OCI-LY7 (cell line): ENCODE measurements at regions not wholly inside any gene's neighbourhood (a gene's known extent, or its start where the extent isn't known, plus 50 kb on each side); places are given as distances from the start of the nearest gene placed in this dataset.

Source experiments
- BruUV-seq: library from RNA; stranded (reverse); fragments of 400-500 nt; replicated peaks from 2 replicates; lab custom pipeline; 2021; lab: Mats Ljungman, UMichigan
- CTCF ChIA-PET: fragments of 300-600 bp; sonication (Branson Sonifier 250); formaldehyde crosslinking; loops from one replicate; lab custom pipeline; 2022; ENCODE audit warnings: antibody characterized with exemption; ENCODE audit not compliant: unreplicated experiment; lab: Charles Lee
- POLR2A ChIA-PET: fragments of 300-600 bp; sonication (Branson Sonifier 250); formaldehyde crosslinking; loops from one replicate; lab custom pipeline; 2022; ENCODE audit warnings: antibody characterized with exemption; lab: Charles Lee
- DNase-seq: peaks from one replicate; pipeline ENCODE4 v3.0.0-alpha.2; 2015; ENCODE audit warnings: low spot score
- H2AFZ ChIP-seq: fragments of 200-600 bp; sonication (generic), shearing (Covaris generic); 2 replicates; pipeline ENCODE4 v1.6.1; 2014; ENCODE audit warnings: mild to moderate bottlenecking, antibody characterized with exemption, low read length, moderate library complexity
- H3K27ac ChIP-seq: fragments of 200-600 bp; sonication (generic); 2 replicates; pipeline ENCODE4 v1.5.1; 2014; ENCODE audit warnings: mixed run types, low read depth, mild to moderate bottlenecking, moderate library complexity, low read length, inconsistent platforms; ENCODE audit not compliant: poor library complexity, severe bottlenecking
- H3K36me3 ChIP-seq: fragments of 200-600 bp; sonication (generic); 2 replicates; pipeline ENCODE4 v1.6.1; 2014; ENCODE audit warnings: mild to moderate bottlenecking, antibody characterized with exemption, low read length, moderate library complexity, mixed read lengths; ENCODE audit not compliant: insufficient read depth
- H3K4me1 ChIP-seq: fragments of 200-600 bp; sonication (generic); 2 replicates; pipeline ENCODE4 v1.5.1; 2014; ENCODE audit warnings: mild to moderate bottlenecking, low read length; ENCODE audit not compliant: insufficient read depth, poor library complexity, severe bottlenecking
- H3K4me2 ChIP-seq: fragments of 200-600 bp; sonication (generic); 2 replicates; pipeline ENCODE4 v1.6.1; 2014; ENCODE audit warnings: mild to moderate bottlenecking, low read length
- H3K4me3 ChIP-seq: fragments of 200-600 bp; sonication (generic); 2 replicates; pipeline ENCODE4 v1.5.1; 2014; ENCODE audit warnings: mild to moderate bottlenecking, low read depth, low read length; ENCODE audit not compliant: poor library complexity, severe bottlenecking
- H3K79me2 ChIP-seq: fragments of 200-600 bp; sonication (generic); 2 replicates; pipeline ENCODE4 v1.6.1; 2016; ENCODE audit warnings: low read depth, mild to moderate bottlenecking, low read length, moderate library complexity, mixed read lengths; ENCODE audit not compliant: insufficient read depth
- H3K9me2 ChIP-seq: fragments of 200-600 bp; sonication (generic); 2 replicates; pipeline ENCODE4 v1.6.1; 2016; ENCODE audit warnings: mild to moderate bottlenecking, low read length, mixed read lengths; ENCODE audit not compliant: insufficient read depth
- H3K9me3 ChIP-seq: fragments of 200-600 bp; sonication (generic); 2 replicates; pipeline ENCODE4 v1.6.1; 2014; ENCODE audit warnings: mild to moderate bottlenecking, mixed run types, low read length, mixed read lengths
- H4K20me1 ChIP-seq: fragments of 200-600 bp; sonication (generic); 2 replicates; pipeline ENCODE4 v1.6.1; 2014; ENCODE audit warnings: mild to moderate bottlenecking, antibody characterized with exemption, low read length, moderate library complexity, mixed read lengths; ENCODE audit not compliant: insufficient read depth
- EZH2phosphoT487 ChIP-seq: fragments of 200-600 bp; sonication (generic); IDR thresholded peaks from 2 replicates; pipeline ENCODE4 v1.6.1; 2018; ENCODE audit warnings: low read depth, borderline replicate concordance, mild to moderate bottlenecking, mixed run types, antibody characterized with exemption, low read length, moderate library complexity, mixed read lengths
- intact Hi-C: fragments of 100-400 bp; cut with micrococcal nuclease; formaldehyde crosslinking; loops from one replicate; pipeline ENCODE4 v1.10.0; 2022; ENCODE audit not compliant: unreplicated experiment
- TF ChIP-seq, protein P1 (sequence below): fragments of 200-600 bp; sonication (generic); conservative IDR thresholded peaks from 2 replicates; pipeline ENCODE4 v1.5.1; 2014; ENCODE audit warnings: mild to moderate bottlenecking, antibody characterized with exemption, low read length, moderate library complexity, mixed read lengths

DNA sequence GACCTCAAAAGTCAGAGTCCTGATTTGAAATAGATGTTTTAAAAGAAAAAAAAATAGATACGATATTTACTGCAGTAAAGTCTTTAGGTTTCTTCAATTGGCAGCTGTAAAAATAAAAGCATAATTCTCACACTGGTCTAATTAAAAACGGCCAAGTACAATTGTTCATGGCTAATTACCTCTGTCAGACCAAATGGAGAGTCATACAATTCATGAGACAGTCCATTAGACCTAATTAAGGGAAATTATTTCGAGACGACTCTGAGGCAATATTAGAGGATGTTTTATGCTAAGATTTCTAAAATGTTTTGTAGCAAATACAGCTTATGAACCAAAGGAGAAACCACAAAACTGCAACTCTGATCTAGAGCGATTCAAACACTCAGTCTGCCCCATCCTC, 131.3 kb downstream of the PHLDA1 start:
- TF ChIP-seq, protein P1, sequence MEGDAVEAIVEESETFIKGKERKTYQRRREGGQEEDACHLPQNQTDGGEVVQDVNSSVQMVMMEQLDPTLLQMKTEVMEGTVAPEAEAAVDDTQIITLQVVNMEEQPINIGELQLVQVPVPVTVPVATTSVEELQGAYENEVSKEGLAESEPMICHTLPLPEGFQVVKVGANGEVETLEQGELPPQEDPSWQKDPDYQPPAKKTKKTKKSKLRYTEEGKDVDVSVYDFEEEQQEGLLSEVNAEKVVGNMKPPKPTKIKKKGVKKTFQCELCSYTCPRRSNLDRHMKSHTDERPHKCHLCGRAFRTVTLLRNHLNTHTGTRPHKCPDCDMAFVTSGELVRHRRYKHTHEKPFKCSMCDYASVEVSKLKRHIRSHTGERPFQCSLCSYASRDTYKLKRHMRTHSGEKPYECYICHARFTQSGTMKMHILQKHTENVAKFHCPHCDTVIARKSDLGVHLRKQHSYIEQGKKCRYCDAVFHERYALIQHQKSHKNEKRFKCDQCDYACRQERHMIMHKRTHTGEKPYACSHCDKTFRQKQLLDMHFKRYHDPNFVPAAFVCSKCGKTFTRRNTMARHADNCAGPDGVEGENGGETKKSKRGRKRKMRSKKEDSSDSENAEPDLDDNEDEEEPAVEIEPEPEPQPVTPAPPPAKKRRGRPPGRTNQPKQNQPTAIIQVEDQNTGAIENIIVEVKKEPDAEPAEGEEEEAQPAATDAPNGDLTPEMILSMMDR, result no peak
- no peak for TF ChIP-seq EZH2phosphoT487
- H3K4me1 ChIP-seq, result no peaks in the 10 kb centered on the region
- H3K27ac ChIP-seq, result no peak overlapping the region
- no peaks in the 10 kb centered on the region for H3K9me3 ChIP-seq
- intact Hi-C loops, result no loop called here
- BruUV-seq, result no TSS peak
- CTCF ChIA-PET, result no interaction called here
- no peaks in the 10 kb centered on the region for H3K9me2 ChIP-seq
- H3K79me2 ChIP-seq, result no peaks in the 10 kb centered on the region
- DNase-seq, result no peak
- H3K4me2 ChIP-seq, result no peak overlapping the region
- H3K36me3 ChIP-seq, result no peaks in the 10 kb centered on the region
- H3K4me3 ChIP-seq, result no peak overlapping the region
- H2AFZ ChIP-seq, result no peak overlapping the region
- POLR2A ChIA-PET, result interaction anchor here (0.7 kb wide), 1 partner anchor 47 kb away, joined by 3 read pairs; no protein-coding TSS in a partner anchor
- no peaks in the 10 kb centered on the region for H4K20me1 ChIP-seq

DNA sequence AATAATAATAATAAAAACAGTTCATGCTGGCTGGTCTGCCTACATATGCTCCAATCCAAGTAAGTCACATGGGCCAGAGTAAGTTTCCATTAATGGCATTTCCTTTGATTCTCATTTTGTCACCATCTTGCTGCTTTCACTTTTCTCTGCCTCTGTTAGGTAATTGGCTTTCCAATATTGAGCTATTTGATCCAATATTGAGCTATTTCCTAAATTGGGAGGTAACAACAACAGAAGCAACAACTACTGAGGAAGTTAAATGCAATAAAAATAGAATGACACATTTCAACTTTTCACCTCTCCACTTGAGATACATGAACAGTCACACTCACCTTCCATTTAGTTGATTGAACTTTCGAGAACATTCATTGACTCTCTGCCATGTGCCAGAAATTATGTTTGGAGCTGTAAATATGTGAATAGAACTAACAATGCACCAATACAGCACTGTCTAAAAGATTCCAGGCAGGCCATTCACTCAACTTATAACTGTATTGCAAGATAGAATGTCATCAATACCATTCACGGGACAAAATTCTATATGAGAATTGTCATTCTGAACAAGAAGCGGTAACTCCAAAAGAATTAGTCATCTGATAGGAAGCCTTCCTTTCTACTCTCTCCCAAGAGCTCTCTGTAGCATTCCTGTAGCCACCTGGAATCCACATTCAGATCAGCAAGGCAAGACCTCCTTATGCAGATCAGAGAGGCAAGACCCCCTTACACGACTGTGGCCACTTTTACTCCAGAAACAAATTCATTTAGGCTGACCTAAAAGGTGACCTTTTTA, 136.4 kb downstream of the PHLDA1 start:
- no peaks in the 10 kb centered on the region for H3K9me3 ChIP-seq
- H3K79me2 ChIP-seq, result no peaks in the 10 kb centered on the region
- no peaks in the 10 kb centered on the region for H3K4me1 ChIP-seq
- TF ChIP-seq, protein P1, result no peak
- TF ChIP-seq EZH2phosphoT487, result no peak
- no peaks in the 10 kb centered on the region for H3K36me3 ChIP-seq
- intact Hi-C loops, result no loop called here
- BruUV-seq, result no TSS peak
- no peaks in the 10 kb centered on the region for H3K9me2 ChIP-seq
- H3K27ac ChIP-seq, result no peak overlapping the region
- H4K20me1 ChIP-seq, result no peaks in the 10 kb centered on the region
- DNase-seq, result no peak
- H2AFZ ChIP-seq, result no peak overlapping the region
- ChIA-PET CTCF (no interaction called here), POLR2A (interaction anchor here (0.9 to 1.5 kb wide), 5 partner anchors 11 to 127 kb away, joined by 3 to 5 read pairs (median 3); no protein-coding TSS in a partner anchor)
- H3K4me3 ChIP-seq, result no peak overlapping the region
- H3K4me2 ChIP-seq, result no peak overlapping the region

DNA sequence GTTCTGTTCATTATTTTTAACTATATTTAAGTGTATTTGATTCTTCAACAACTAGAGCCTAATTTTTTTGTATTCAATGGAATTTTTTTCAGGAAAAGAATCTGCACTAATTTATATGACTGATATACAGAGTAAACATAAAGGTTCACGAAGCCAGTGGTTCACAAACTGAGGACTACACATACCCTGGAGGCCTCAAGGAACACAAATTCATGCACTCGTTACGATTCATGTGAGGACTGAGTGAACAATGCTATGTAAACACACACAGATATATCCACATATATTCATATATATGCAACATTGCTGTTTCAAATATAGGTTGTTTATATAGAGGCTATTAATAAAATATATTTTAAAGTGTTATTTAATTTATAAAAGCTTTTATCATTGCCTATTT, 137.8 kb downstream of the PHLDA1 start:
- Histone ChIP-seq H3K4me2 (no peak overlapping the region), H2AFZ (no peak overlapping the region)
- CTCF ChIA-PET, result no interaction called here

More for the DNA sequence above, 137.8 kb downstream of the PHLDA1 start:
- no peaks in the 10 kb centered on the region for H3K79me2 ChIP-seq
- no TSS peak for BruUV-seq
- H3K36me3 ChIP-seq, result no peaks in the 10 kb centered on the region
- TF ChIP-seq EZH2phosphoT487, result no peak
- TF ChIP-seq, protein P1, result no peak
- intact Hi-C loops, result no loop called here
- H4K20me1 ChIP-seq, result no peaks in the 10 kb centered on the region
- H3K9me2 ChIP-seq, result no peaks in the 10 kb centered on the region
- POLR2A ChIA-PET, result interaction anchor here (0.6 to 1.0 kb wide), 2 partner anchors 34 to 78 kb away, joined by 4 read pairs; no protein-coding TSS in a partner anchor
- no peaks in the 10 kb centered on the region for H3K9me3 ChIP-seq
- no peak overlapping the region for H3K27ac ChIP-seq
- no peak overlapping the region for H3K4me3 ChIP-seq
- H3K4me1 ChIP-seq, result no peaks in the 10 kb centered on the region
- DNase-seq, result no peak
